HG03558 (cell line): ENCODE measurements at regions not wholly inside any gene's neighbourhood (a gene's known extent, or its start where the extent isn't known, plus 50 kb on each side); places are given as distances from the start of the nearest gene placed in this dataset.

Source experiments
- ATAC-seq: cut with Tn5 transposase; IDR thresholded peaks from one replicate; pipeline ENCODE4 v1.9.1; 2021; ENCODE audit warnings: moderate number of reproducible peaks; ENCODE audit not compliant: unreplicated experiment; ENCODE audit errors: extremely low read depth

DNA sequence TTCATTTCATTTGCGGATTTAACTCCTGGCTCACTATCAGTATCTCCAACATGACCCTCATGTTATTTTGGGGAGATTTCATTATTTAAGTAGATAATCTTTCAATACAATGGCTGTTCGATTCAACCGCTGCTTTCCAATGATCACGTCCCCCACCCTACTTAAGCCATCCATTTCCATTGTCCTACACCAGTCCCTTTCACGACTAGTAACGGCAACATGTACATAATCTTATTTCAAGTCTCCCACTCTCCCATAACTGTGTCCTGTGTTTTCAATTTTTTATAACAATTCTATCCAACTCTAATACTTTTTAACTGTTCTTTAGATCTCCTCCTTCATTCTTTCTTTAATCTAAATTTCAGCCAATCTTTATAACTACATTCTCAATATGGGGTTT, 890.8 kb upstream of the MAP3K7 start:
- ATAC-seq = no peak

- ATAC-seq = peak; percentile 72
Measured at GRCh38 chr6:91476000-91476399, 889.1 kb upstream of the MAP3K7 start.

DNA sequence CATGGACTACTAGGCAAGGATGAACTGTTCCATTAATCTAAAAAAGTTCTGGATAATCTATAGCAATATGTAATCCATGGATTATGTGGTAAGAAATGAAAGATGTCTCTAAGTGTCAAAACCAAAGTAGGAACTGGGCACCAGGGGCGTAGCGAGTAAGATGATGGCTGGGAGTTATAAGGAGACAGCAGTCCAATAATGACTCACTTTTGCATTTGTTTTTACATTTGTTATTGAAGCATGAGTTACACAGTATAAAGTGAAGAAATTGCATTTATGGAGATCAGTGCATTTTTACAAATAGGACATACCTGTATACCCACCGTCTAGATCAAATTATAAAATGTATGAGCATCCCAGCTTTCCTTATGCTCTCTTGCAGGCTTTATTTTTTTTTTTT, 878.5 kb upstream of the MAP3K7 start:
- ATAC-seq = no peak

DNA sequence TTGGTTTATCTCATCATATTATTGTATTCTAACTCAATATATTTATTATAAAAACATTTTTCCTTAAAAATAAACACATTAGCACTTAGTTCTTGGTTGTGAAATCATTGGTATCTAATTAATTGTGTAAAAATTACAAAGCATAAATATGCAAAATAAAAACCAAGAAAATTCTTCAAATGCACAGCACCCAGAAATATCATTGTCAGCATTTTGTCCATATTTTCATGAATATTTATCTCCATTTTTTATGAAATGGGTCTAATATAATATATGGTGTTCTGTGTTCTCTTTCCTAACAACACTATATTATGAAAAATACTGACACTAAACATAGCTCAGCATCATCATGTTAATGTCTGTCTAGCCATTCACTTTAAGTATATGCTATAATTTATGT, 877.8 kb upstream of the MAP3K7 start:
- ATAC-seq = no peak

GRCh38 chr6:91464201-91464600, 877.3 kb upstream of the MAP3K7 start:
- no peak for ATAC-seq

DNA sequence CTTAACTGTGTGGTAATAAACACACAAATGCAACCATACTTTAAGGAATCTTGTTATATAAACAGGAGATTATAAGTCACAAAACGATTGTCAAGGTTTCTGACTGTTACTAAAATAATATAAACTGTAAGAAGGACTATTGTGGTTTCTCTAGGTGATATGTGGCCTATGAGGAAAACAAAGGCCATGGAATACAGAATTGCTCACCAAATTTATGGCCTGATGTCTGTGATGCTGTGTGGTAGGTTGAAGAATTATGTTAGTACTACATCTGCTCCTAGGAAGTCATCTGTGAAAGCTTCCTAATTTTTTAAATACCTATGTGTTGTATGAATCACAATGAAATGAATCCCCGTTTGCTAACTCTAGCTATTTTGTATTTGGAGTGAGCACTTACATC, 875.4 kb upstream of the MAP3K7 start:
- no peak for ATAC-seq

DNA sequence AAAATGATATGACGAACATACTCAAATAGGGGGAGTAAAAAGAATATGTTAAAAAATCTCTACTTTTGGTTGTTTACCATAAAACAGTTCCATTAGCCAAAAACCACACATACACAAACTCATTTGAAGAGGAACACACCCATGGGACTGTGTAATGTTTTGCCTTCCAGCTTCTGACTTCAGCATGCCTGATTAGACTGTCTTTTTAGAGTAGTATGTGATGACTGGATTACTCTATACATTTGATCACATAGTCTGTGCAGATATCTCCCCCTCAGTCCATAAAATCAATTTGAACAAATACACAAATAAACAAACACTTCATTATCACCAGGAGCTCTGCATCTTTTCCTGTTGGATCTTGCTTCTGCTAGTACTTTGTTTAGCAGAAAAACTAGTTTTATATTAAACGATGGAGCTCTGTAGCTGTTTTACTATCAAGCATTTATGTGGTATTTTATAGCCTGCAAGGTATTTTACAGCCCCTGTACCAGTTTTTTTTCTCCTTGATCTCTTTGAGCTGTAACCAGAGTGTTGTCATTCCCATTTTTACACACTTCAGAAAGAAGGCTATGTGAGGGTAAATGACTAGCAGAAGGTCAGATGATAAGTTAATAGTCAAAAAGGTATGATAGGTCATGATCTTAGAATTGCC, 866.5 kb upstream of the MAP3K7 start:
- ATAC-seq = no peak

GRCh38 chr6:91449539-91449938, 862.7 kb upstream of the MAP3K7 start:
- ATAC-seq = no peak

GRCh38 chr6:91447530-91448254, 860.8 kb upstream of the MAP3K7 start:
- peak; percentile 43 for ATAC-seq

DNA sequence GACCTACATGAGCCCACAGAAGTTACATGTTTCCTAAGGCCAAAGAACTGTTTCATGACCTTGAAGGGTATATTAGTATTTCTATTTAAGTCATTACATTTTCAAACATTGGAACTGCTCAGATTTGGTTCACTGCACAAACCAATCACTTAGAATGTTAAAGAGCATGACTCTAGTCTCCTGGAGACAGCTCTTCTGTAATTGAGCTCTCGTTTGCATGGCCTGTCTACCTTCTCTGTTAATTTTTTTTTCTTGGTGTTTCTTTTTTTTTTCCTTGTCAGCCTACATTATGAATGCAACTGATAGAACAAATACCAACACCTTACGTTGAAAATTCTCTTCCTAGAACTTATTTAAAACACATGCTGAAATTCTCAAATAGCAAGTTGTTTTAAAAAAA, 860.2 kb upstream of the MAP3K7 start:
- ATAC-seq = no peak

GRCh38 chr6:91443405-91443804, 856.5 kb upstream of the MAP3K7 start:
- ATAC-seq = no peak

DNA sequence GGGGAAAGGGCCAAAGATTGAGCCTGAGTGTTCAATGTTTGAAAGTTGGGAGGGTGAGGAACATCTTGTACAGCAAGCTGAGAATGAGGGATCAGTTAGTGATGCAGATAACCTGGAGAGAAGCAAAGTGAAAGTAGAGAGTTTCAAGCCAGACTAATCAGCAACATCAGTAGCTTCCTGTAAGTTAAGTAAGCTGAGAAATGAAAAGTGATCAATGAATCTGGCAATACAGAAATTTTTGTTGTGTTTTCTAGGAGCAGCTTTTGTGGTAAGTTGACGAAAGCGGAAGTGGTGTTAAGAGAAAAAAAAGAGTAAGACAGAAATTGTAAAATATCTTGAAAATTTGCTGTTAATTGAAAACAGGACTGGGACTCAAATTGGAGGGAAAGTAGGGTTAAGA, 855.5 kb upstream of the MAP3K7 start:
- ATAC-seq = no peak

DNA sequence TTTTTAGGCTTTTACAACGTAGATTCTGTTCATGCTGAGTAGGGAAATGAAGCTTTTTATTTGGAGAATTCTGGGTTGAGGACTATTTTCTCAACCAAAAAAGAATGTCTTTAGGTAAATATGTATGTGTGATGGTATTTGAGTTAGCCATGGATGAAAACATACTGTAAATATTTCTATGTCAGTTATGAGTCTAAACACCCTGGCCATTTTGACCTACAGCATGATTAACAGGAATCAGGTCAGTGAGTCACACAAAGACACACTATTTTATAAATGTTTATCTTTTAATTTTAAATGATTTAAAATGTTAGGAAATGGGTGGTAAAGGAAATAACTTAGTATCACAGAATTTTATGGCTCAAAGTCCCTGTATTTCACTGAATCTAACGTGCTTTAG, 851.7 kb upstream of the MAP3K7 start:
- no peak for ATAC-seq

DNA sequence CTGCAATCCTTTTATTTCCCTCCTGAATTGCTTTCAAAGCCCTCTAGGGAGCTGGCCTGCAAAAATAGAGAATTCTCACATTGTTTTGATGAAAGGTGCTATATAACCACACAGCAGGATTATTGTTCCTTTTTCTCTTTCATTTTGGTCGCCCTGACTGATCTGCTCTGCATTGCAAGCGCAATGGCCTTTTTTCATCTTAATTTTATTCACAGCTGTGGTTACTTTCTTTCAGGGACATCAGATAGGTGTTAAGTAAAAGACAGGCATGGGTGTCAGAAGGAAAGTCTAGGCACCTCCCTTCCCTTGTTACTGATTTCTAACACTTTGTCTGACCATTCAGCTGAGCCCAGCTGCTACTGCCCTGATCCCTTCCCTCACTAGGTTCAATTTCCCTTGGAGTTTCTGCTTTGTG, 850.5 kb upstream of the MAP3K7 start:
- ATAC-seq = no peak

- ATAC-seq = no peak
Measured at GRCh38 chr6:91436448-91436847, 849.6 kb upstream of the MAP3K7 start.

DNA sequence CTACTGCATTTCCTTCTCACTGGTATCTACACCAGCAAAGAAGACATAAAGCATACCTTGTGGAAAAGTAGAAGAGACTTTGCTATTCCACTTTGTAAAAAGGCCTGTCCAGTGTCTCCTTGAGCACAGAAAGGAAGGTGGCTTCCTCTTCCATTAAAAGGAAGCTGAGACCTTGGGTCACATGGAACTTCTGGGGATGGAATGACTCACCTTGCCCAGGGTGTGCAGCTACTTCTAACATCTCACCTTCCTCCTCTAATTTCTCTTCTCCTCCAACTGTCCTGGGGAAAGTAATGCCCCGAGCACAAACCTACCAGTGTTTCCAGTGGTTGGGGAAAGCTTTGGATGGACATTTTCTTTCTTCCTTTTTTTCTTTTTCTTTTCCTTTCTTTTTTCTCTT, 848.8 kb upstream of the MAP3K7 start:
- no peak for ATAC-seq

GRCh38 chr6:91434576-91434975, 847.7 kb upstream of the MAP3K7 start:
- no peak for ATAC-seq

GRCh38 chr6:91433660-91434534, 847.0 kb upstream of the MAP3K7 start:
- no peak for ATAC-seq

- no peak for ATAC-seq
Measured at GRCh38 chr6:91428953-91429560, 842.2 kb upstream of the MAP3K7 start.

DNA sequence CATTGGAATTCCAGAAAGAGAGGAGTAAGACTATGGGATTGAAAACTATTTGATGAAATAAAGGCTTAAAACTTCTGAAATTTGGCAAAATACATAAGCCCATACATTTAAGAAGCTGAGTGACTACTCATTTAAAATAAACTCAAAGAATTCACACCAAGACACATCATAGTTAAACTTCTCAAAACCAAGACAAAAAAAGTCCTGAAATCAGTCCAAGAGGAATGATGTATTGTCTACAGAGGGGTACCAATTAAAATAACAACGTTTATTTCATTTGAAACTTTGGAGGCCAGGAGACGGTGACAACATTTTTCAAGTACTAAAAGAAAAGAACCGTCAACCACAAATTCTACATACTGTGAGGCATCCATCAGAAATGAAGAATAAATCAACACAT, 841.4 kb upstream of the MAP3K7 start:
- ATAC-seq = no peak

DNA sequence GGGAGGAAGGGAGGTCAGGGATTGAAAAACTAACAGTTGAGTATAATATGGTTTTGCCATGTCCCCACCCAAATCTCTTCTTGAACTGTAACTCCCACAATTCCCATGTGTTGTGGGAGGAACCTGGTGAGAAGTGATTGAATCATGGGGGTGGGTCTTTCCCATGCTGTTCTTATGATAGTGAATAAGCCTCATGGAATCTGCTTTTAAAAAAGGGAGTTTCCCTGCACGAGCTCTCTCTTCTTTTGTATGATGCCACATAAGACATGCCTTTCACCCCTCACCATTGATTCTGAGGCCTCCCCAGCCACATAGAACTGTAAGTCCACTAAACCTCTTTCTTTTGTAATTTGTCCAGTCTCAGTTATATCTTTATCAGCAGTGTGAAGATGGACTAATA, 833.4 kb upstream of the MAP3K7 start:
- no peak for ATAC-seq
